HG02798 (cell line): ENCODE measurements at regions not wholly inside any gene's neighbourhood (a gene's known extent, or its start where the extent isn't known, plus 50 kb on each side); places are given as distances from the start of the nearest gene placed in this dataset.
A peak's percentile ranks its signal among the peaks of the same experiment; 100 is the strongest.
"Not testable (repeated sequence)": the region's sequence is repeated elsewhere in the genome, so short reads cannot be mapped to it uniquely, and the experiment has no call there.

Experiments
- ATAC-seq: cut with Tn5 transposase; IDR thresholded peaks from one replicate; pipeline ENCODE4 v1.9.1; 2021; ENCODE audit warnings: mild to moderate bottlenecking; ENCODE audit not compliant: unreplicated experiment, poor library complexity

DNA sequence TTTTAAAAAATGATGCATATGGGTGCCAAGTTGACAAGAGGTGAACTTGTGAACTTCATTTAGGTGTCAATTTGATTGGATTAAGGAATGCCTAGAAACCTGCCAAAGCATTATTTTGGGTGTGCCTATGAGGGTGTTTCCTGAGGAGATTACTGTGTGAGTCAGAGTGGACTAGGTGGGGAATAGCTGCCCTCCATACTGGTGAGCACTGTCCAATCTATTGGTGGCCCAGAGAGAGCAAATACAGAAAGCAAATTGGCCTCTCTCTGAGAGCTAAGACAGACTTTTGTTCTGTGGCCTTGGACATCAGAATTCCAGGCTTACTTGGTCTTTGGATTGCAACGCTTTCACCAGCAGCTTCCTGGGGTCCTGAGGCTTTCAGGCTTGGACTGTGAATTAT, 388.0 kb downstream of the SUCLG1 start:
- no peak for ATAC-seq

DNA sequence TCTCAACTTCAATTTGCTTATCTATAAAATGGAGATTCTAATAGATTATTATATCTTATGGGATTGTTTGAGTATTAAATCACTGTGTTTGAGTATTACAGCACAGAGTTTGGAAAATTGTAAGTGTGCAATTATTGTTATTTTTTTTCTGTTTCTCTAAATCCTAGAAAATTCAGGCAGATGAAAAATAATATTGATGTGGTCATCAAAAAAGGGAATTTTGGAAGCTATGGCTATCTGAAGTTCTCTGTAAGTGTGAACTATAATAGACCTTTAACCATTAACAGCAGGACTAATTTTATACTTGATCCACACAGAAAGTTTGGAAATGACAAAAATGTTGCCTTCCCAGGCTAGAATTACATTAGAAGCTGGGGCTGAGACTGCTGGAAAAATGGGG, 393.2 kb downstream of the SUCLG1 start:
- ATAC-seq: no peak

DNA sequence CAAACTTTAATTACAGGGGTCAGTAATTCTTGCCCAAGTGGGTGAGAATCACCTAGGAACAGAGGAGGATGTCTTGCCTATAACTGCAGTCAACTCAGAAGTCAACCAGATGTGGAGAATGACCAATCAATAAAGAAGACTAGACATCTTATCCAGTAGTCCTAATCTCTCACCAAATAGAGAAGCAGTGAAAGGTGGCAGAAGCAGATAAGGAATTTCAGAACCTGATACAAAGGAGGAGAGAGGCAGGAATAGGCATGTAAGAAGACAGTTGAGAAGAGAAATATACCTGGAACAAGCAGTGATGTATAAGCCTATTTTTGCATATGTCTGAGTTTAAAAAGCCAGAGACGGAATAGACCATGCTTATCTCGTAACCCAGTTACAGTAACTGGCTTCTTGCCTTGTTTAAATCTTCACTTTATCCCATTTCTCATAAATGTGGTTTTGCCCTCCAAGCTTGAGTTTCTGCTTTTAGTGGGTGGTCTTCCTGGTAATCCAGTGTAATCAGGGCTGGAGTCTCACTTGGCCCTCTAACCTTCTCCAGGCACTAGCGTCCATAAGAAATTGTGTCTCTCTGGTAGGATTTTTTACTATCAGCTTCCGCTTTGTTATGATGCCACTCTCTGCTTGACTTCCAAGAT, 401.0 kb downstream of the SUCLG1 start:
- no peak for ATAC-seq

DNA sequence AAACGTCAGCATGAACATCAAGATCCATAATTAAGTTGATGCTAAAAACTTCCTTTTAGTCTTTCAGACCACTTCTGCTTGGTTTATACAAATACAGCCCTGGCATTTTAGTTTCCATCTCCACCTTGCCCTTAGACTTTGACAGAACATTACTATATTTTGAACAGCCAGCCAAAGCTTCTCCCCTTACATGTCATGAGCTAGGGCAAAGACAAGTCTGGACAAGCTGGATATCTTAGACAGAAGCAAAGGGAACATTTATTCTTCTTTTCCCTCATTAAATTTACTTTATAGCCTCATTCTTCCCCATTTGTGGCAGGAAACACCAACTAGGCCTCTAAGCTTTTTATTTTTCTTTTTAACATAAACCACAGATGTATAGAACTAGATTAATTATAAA, 403.3 kb downstream of the SUCLG1 start:
- no peak for ATAC-seq

DNA sequence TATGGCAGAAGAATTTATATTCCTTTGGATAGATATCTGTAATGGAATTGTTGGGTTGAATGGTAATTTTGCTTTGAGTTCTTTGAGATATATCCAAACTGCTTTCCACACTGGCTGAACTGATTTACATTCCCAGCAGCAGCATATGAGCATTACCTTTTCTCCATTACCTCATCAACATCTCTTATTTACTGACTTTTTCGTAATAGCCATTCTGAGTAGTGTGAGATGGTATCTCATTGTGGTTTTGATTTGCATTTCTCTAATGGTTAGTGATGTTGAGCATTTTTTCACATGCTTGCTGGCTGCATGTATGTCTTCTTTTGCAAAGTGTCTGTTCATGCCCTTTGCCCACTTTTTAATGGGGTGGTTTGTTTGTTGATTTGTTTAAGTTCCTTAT, 404.5 kb downstream of the SUCLG1 start:
- not testable (repeated sequence) for ATAC-seq

GRCh38 chr2:84052913-84053312, 406.2 kb downstream of the SUCLG1 start:
- ATAC-seq: no peak

DNA sequence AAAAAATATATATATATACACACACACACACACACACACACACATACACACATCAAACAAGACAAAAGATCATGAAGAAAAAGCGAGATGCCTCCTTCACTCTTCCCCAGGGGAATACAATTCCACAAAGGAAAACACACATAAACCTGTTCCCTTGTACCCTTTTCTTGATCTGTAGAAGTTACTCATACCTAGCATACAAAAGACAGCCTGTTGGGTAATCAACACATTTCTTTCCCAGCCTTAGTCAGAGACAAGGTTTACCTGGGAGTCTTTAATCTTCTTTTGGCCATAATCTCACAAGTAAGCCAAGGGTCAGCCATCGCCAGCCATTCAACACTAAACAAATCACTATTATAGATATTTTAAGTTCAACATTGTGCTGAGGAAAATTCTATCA, 407.0 kb downstream of the SUCLG1 start:
- no peak for ATAC-seq

DNA sequence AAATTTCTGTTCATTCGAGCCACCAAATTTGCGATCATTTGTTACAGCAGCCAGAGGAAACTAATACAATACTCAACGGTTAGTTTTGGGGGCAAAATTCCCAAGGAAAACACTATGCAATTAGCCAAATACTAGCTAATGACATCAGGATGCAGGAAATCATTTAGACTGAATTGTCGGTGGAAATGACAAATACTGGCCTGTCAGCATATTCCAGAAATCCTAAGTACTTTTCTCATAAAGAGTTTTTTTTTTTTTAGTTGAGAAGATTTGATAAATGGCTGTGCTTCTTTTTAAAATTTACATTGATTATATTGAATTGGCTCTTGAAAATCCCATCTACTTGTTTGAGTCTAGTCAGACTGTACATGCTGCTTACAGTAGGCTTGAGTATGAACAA, 410.1 kb downstream of the SUCLG1 start:
- ATAC-seq: no peak

DNA sequence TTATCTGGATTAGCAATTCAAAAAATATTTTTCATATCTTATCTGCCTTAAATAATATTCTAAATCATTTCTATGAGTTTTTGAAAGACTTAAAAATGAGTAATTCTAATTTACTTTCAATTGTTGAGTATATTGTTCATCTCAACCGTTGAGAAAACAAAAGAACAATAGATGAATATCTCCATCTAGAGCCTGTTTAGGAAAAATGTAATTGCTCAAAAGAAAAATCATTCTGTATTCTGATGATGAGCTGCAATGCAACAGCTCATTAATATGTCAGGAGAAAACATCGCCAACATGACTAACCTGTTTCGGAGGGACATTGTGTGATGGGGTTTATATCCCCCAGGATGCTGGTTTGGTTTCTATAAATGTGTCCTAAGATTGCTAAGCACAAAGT, 417.6 kb downstream of the SUCLG1 start:
- no peak for ATAC-seq

DNA sequence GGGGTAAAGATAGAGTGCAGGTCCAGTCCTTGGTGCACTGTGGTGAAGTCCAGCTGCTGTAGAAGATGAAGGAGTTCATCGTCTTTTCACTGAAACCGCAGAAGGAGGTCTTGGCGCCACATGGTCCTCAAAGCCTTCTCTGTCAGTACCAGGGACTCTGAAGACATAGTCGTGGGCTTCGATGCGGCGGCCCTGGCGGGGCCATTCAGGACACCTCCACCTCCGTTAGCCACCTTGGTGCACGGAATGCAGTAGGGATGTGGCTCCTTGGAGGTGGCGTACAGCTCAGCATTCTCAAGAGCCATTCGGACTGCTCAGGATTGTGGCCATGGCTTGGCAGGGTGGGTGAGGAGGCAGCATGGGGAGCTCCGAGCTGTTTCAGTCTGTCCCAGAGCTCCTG, 418.8 kb downstream of the SUCLG1 start:
- no peak for ATAC-seq

DNA sequence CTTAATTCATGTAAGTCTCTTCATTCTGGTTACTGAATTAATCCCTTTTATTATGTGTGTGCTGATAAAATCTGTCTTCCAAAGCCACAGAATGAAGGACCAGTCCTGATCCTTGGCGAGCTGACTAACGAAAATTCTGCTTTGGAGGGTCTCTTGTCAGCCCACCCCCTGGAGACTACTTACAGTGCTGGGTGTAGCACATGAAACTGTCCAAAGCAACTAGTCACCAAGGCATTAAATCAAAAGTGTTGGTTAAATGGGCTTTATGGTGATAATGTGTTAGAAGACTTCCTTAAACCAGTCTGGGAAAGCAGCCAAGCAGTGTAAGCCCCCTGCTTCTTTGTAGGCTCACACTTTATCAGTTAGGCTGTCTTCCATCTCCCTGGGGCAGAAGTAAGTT, 420.2 kb downstream of the SUCLG1 start:
- no peak for ATAC-seq

GRCh38 chr2:84033347-84033974, 425.6 kb downstream of the SUCLG1 start:
- ATAC-seq: no peak

DNA sequence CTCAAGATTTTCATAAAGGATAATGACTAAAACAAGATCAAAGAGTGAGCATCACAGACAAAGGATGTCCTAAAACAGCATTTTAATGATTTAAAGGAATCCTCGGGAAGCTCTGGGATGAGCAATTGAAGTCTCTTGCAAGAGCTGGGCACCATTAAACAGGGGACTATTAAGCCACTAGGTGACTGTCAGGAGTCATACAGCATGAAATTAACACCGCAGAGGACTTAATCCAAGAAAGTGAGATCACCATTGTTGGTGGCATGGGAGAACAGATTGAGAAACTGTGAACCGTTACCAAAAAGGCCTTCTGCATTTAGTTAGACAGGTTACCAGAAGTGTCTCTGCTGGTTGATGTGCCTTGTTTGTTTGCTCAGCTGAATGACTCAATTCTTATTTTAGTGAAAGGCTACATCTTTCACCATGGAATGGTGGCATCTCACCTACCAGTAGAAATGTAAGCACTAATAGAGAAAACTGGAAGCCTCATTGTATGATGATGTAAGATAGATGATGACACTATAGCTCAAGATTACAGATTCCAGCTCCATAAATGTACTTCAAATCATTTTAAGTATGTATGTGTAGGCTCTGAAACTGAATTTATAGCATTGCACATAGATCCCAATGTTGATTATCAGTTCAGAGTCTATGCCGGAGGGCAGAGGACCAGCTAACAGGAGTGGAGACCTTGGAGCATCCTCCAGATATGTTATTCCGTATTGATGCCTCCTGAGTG, 427.6 kb downstream of the SUCLG1 start:
- no peak for ATAC-seq

- no peak for ATAC-seq
Measured at GRCh38 chr2:84029903-84030575, 429.0 kb downstream of the SUCLG1 start.

DNA sequence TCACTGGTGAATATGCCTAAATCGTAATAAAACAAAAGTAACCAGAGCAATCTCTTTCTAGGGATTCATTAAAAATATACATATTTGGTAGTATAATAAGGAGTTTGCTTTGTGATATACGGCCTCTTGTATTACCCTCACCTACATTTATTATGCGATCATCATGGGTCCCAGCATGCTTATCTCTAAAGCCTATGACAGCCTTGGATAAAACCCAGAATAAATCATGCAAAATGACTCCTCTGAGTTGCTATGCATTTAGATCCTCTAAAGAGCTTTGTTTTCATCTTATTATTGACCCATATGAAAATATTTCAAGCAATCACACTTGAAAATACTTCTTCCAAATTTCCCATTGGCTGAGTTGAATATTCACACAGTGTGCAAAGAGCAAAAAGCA, 432.3 kb downstream of the SUCLG1 start:
- ATAC-seq: no peak

- peak; percentile 55 for ATAC-seq
Measured at GRCh38 chr2:84022810-84023431, 436.2 kb downstream of the SUCLG1 start.

DNA sequence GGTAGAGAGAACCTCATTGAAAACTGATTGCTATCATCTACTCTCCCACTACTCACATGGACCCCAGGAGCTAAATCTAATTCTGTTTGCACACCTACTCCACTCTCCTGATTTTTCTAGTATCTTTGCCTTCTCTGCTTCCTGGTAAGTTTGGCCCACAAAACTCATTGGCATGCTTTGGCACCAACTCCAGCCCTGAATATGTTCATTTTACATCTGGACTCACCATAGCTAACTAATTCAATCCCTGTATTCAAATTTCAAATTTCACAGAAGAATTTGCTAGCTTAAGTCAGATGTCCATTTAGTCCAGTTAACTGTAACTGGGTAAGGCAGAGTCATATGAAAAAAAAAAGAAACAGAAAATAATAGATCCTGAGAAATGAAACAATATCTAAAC, 442.1 kb downstream of the SUCLG1 start:
- no peak for ATAC-seq

DNA sequence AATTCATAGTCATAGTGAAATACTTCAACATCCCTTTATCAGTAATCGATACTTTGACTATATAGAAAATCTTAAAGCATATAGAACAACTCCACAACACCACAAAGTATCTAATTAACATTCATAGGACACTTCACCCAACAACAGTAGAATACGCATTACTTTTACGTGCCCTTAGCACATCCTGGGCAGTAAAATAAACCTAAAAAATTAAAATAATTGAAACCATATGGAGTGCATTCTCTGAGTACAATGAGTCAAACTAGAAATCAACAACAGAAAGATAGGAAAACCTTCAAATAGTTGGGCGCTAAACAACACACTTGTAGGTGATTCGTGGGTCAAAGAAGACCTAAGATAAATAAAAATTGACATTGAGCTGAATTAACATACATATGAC, 442.9 kb downstream of the SUCLG1 start:
- no peak for ATAC-seq

DNA sequence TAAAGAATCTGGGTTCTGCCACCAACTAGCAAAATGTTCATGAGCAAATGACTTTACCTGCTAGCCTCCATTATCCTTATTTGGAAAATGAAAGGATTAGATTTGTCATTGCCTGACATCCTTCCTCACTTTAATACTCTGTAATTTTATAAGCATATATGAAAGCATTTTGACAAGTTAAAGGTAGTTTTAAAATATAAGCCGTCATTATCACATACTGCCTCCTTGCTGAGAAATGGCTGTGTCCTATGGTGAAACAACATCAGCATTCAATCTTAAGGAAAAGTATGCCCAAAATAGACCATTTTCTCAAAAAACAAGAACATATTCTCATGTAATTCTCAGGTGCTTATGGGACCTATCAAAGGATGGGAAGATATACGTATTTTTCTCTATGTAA, 461.2 kb downstream of the SUCLG1 start:
- no peak for ATAC-seq

DNA sequence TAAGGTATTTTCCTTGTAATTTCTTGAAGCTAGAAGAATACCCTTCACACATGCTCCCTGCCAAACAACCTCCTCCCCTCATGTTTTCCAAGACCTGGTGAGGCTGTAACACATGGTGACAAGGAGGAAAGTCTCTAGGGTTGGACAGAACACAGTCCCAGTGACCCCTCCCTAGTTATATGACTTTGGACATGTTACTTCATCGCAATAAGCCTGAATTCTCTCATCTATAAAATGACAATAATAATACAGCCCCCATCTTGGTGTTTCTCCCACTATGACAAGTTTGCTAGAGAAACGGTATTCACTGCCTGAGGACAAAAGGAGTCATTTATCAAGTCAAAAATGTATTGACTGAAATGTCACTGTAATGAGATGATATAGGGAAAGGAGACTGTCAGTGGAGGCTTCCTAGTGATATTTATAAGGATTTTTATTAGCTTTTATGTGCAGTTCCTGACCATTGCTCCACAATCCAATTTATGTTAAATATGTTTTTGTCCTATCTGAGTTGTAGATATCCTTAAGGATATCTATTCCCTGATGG, 464.4 kb downstream of the SUCLG1 start:
- no peak for ATAC-seq
